PFSK-1 (cell line): ENCODE measurements at regions not wholly inside any gene's neighbourhood (a gene's known extent, or its start where the extent isn't known, plus 50 kb on each side); places are given as distances from the start of the nearest gene placed in this dataset.

Experiments
- POLR2AphosphoS5 ChIP-seq: IDR thresholded peaks from 2 replicates; pipeline ENCODE4 v1.6.1; 2012; ENCODE audit warnings: low read depth, mild to moderate bottlenecking, control low read depth, low read length, moderate library complexity
- REST ChIP-seq, 2 experiments: IDR thresholded peaks; 2 replicates each; pipeline versions ENCODE4 v1.6.1 to v1.8.0; 2011 to 2012; ENCODE audit warnings: low read depth in 2 of 2, low read length in 2 of 2, control low read depth in 1 of 2, inconsistent platforms in 1 of 2, mild to moderate bottlenecking in 1 of 2, moderate library complexity in 1 of 2; ENCODE audit not compliant: insufficient read depth in 1 of 2
- SIN3A ChIP-seq: IDR thresholded peaks from 2 replicates; pipeline ENCODE4 v1.6.1; 2012; ENCODE audit warnings: mild to moderate bottlenecking, low read length, moderate library complexity, borderline replicate concordance; ENCODE audit not compliant: insufficient read depth
- TAF1 ChIP-seq: IDR thresholded peaks from 2 replicates; pipeline ENCODE4 v1.6.1; 2012; ENCODE audit warnings: low read length, control low read depth, borderline replicate concordance; ENCODE audit not compliant: insufficient read depth

- TF ChIP-seq POLR2AphosphoS5 (no peak), TAF1 (no peak), REST (IDR thresholded peaks at IDR 0.05; ENCODE audit: insufficient read depth in 1 of 2, low read depth in 2 of 2, low read length in 2 of 2) (no peak), SIN3A (no peak)
Observed at GRCh38 chr2:204213588-204213987, 277.0 kb downstream of the ICOS start.
